Kidney (tissue), 13 donors: ENCODE measurements at regions not wholly inside any gene's neighbourhood (a gene's known extent, or its start where the extent isn't known, plus 50 kb on each side); places are given as distances from the start of the nearest gene placed in this dataset.
"Not testable (repeated sequence)": the region's sequence is repeated elsewhere in the genome, so short reads cannot be mapped to it uniquely, and the experiment has no call there.

Experiments used
- DNase-seq, 5 donors: peaks; one replicate each; pipeline ENCODE4 v3.0.0-alpha.2; 2013 to 2020
- FAIRE-seq: peaks from 2 replicates; lab custom pipeline; 2012; peaks lifted over from hg19 to GRCh38; lab: Jason Lieb, UNC
- H3K27ac ChIP-seq, 2 donors: one replicate each; pipeline ENCODE4 v1.7.0; 2013; ENCODE audit warnings: low read depth in 2 of 2, low read length in 2 of 2, inconsistent platforms in 1 of 2
- H3K27me3 ChIP-seq: one replicate; pipeline ENCODE4 v1.7.1; 2013; ENCODE audit warnings: low read length, inconsistent platforms; ENCODE audit not compliant: control insufficient read depth, insufficient read depth
- H3K36me3 ChIP-seq, 3 donors: one replicate each; pipeline versions ENCODE4 v1.7.0 to v1.7.1; 2013; ENCODE audit warnings: low read length in 3 of 3, control low read depth in 1 of 3, inconsistent platforms in 1 of 3; ENCODE audit not compliant: insufficient read depth in 3 of 3, control insufficient read depth in 2 of 3
- H3K4me1 ChIP-seq, 3 donors: one replicate each; pipeline versions ENCODE4 v1.7.0 to v1.7.1; 2013; ENCODE audit warnings: low read length in 3 of 3, inconsistent platforms in 1 of 3, low read depth in 1 of 3; ENCODE audit not compliant: control insufficient read depth in 2 of 3, insufficient read depth in 2 of 3
- H3K4me3 ChIP-seq, 3 donors: one replicate each; pipeline versions ENCODE4 v1.7.0 to v1.8.1; 2013; ENCODE audit warnings: low read length in 3 of 3, control low read depth in 1 of 3, inconsistent platforms in 1 of 3
- H3K9ac ChIP-seq, 3 donors: one replicate each; pipeline versions ENCODE4 v1.7.0 to v1.7.1; 2013; ENCODE audit warnings: low read length in 3 of 3, control low read depth in 1 of 3, inconsistent platforms in 1 of 3
- H3K9me3 ChIP-seq, 3 donors: one replicate each; pipeline versions ENCODE4 v1.7.0 to v1.7.1; 2013; ENCODE audit warnings: low read length in 3 of 3, control low read depth in 1 of 3, inconsistent platforms in 1 of 3; ENCODE audit not compliant: control insufficient read depth in 2 of 3, insufficient read depth in 1 of 3
- intact Hi-C: fragments of 100-400 bp; cut with DNase I; formaldehyde crosslinking; loops from one replicate; pipeline ENCODE4 v1.11.1; 2022
- TF ChIP-seq, protein P1 (sequence below): IDR thresholded peaks from 3 replicates; pipeline ENCODE4 v1.5.1; 2012; ENCODE audit warnings: mild to moderate bottlenecking, moderate library complexity, borderline replicate concordance; ENCODE audit not compliant: insufficient read depth; ENCODE audit errors: extremely low read depth
- donor health status: control.
- donor health status: control.
- donor health status: control.
- donor health status: control.
- donor health status: control.
- donor health status: DM: yes; HTN: yes; CAD: no.
- donor health status: Normal renal cell carcinoma (clear cell type).

DNA sequence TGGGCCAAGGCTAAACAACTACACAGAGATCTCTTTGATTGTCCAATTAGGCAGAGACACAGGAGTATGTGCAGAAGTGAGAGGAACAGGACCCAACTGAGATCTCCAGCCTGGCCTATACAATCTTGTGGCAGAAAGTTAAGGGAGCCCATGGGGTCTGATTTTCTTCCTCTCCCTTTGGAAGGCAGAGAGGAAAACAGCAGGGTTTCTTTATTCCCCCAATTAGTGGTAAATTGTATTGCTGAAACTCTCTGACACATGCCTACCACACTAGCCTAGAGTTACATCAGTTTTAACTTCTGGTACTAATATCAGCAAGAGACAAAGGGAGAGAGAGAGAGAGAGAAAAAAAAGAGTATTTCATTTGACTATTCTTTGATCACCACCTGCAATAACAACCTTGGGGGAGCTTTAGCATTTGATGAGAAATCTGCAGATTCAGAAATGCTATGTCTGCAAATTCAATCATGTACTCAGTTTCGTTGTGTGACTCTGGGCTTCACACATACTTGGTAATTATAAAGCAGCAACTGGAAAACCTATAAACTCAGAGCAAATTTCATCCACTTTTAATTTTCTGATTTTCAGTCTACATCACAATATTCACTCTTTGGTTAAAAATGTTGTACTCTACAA is 260.3 kb upstream of the SPTLC3 start:
- FAIRE-seq (no peak), DNase-seq (no peak)
- Histone ChIP-seq H3K27ac (no peak overlapping the region), H3K9ac (no peak overlapping the region), H3K9me3 (no peaks in the 10 kb centered on the region), H3K4me3 (no peak overlapping the region), H3K36me3 (no peaks in the 10 kb centered on the region), H3K4me1 (no peaks in the 10 kb centered on the region), H3K27me3 (no peaks in the 10 kb centered on the region)
- intact Hi-C loops = no loop called here
- TF ChIP-seq, protein P1, sequence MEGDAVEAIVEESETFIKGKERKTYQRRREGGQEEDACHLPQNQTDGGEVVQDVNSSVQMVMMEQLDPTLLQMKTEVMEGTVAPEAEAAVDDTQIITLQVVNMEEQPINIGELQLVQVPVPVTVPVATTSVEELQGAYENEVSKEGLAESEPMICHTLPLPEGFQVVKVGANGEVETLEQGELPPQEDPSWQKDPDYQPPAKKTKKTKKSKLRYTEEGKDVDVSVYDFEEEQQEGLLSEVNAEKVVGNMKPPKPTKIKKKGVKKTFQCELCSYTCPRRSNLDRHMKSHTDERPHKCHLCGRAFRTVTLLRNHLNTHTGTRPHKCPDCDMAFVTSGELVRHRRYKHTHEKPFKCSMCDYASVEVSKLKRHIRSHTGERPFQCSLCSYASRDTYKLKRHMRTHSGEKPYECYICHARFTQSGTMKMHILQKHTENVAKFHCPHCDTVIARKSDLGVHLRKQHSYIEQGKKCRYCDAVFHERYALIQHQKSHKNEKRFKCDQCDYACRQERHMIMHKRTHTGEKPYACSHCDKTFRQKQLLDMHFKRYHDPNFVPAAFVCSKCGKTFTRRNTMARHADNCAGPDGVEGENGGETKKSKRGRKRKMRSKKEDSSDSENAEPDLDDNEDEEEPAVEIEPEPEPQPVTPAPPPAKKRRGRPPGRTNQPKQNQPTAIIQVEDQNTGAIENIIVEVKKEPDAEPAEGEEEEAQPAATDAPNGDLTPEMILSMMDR = no peak

DNA sequence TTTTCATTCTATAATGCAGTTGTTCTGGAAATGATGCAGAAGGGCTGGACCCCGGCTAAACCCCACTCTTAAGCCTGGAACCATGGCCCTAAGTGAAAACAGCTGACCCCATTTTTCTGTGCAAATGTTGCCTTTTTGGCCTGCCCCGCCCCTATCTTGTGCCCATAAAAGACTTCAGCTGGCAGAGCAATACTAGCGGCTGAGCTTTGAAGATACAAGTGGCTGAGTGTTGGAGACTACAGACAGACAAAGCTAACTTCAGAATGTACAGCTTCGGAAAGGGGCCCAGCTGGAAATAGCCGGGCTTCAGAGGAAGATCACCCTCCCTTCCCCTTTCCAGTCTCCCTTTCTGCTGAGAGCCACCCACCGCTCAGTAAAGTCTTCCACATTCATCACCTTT is 258.6 kb upstream of the SPTLC3 start:
- TF ChIP-seq, protein P1 = no peak
- H3K9me3 ChIP-seq = no peaks in the 10 kb centered on the region
- no peaks in the 10 kb centered on the region for H3K27me3 ChIP-seq
- FAIRE-seq = no peak
- no peak overlapping the region for H3K27ac ChIP-seq
- no peak for DNase-seq
- H3K36me3 ChIP-seq = no peaks in the 10 kb centered on the region
- intact Hi-C loops = no loop called here
- H3K4me1 ChIP-seq = no peaks in the 10 kb centered on the region
- no peak overlapping the region for H3K9ac ChIP-seq
- H3K4me3 ChIP-seq = no peak overlapping the region

DNA sequence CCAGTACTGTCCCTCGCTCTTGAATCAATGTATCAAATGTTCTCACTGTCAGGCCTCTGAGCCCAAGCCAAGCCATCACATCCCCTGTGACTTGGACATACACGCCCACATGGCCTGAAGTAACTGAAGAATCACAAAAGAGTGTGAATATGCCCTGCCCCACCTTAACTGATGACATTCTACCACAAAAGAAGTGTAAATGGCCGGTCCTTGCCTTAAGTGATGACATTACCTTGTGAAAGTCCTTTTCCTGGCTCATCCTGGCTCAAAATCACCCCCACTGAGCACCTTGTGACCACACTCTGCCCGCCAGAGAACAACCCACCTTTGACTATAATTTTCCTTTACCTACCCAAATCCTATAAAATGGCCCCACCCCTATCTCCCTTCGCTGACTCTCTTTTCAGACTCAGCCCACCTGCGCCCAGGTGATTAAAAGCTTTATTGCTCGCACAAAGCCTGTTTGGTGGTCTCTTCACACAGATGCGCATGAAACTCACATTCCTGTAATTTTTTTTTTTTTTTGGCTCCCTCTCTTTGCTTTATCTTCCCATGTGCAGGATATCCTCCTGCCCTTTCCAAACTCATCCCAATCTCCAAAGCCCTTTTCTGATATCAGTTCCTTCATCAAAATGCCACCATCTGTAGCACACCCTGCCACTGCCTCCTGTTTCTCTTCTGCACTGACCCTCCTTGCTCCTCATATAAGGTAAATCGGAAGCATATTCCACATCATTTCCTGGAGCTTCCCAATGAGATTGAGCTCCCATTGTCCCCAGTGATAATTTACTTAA is 255.7 kb upstream of the SPTLC3 start:
- H3K36me3 ChIP-seq, H3K4me3 ChIP-seq, H3K4me1 ChIP-seq, FAIRE-seq, DNase-seq, H3K27me3 ChIP-seq, H3K27ac ChIP-seq, intact Hi-C loops, H3K9ac ChIP-seq, H3K9me3 ChIP-seq: not testable (repeated sequence)

DNA sequence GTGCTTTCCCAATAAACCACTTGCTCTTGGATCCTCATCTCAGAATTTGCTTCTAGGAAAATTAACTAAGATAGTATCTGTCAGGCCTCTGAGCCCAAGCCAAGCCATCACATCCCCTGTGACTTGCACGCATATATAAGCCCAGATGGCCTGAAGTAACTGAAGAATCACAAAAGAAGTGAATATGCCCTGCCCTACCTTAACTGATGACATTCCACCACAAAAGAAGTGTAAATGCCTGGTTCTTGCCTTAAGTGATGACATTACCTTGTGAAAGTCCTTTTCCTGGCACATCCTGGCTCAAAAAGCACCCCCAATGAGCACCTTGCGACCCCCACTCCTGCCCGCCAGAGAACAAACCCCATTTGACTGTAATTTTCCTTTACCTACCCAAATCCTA is 255.0 kb upstream of the SPTLC3 start:
- H3K9ac ChIP-seq, H3K4me3 ChIP-seq, intact Hi-C loops, H3K9me3 ChIP-seq, H3K27ac ChIP-seq, FAIRE-seq, H3K4me1 ChIP-seq, H3K36me3 ChIP-seq, DNase-seq, H3K27me3 ChIP-seq: not testable (repeated sequence)

DNA sequence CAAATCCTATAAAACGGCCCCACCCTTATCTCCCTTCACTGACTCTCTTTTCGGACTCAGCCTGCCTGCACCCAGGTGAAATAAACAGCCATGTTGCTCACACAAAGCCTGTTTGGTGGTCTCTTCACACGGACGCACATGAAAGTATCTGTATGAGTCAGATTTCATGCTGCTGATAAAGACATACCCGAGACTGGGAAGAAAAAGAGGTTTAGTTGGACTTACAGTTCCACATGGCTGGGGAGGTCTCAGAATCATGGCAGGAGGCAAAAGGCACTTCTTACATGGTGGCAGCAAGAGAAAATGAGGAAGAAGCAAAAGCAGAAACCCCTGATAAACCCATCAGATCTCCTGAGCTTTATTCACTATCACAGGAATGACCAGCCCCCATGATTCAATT is 249.3 kb upstream of the SPTLC3 start:
- H3K27me3 ChIP-seq, H3K27ac ChIP-seq, DNase-seq, H3K36me3 ChIP-seq, H3K4me1 ChIP-seq, intact Hi-C loops, H3K9ac ChIP-seq, FAIRE-seq, H3K9me3 ChIP-seq, H3K4me3 ChIP-seq: not testable (repeated sequence)
